ENCODE measurements at regions not wholly inside any gene's neighbourhood (a gene's known extent, or its start where the extent isn't known, plus 50 kb on each side); places are given as distances from the start of the nearest gene placed in this dataset.
A peak's percentile ranks its signal among the peaks of the same experiment; 100 is the strongest.

- peak overlapping the region; percentile 72 for H3K4me3 Mint-ChIP-seq (ENCODE audit: low read depth)
- DNase-seq (ENCODE audit: low spot score): peak; percentile 32
- H3K36me3 Mint-ChIP-seq (ENCODE audit: low read depth): peaks cover 14% of the 10 kb centered on the region
- no peaks in the 10 kb centered on the region for H3K27me3 Mint-ChIP-seq (ENCODE audit: low read depth)
- peaks cover 68% of the 10 kb centered on the region for H3K4me1 Mint-ChIP-seq (ENCODE audit: low read depth)
- intact Hi-C loops (cut with micrococcal nuclease): loop anchor here (1.0 to 2.0 kb wide), 4 partner anchors 28 to 222 kb away; no protein-coding TSS in a partner anchor
- no peaks in the 10 kb centered on the region for H3K9me3 Mint-ChIP-seq
- peak overlapping the region; percentile 99 for H3K27ac Mint-ChIP-seq
These were observed 60.7 kb upstream of the ATP5PO start for GRCh38 chr21:33976082-33977016.

- H3K27me3 Mint-ChIP-seq (ENCODE audit: low read depth): no peaks in the 10 kb centered on the region
- peak overlapping the region; percentile 99 for H3K27ac Mint-ChIP-seq
These were observed 60.0 kb upstream of the ATP5PO start for GRCh38 chr21:33975548-33976081.

GRCh38 chr21:33974513-33975468, 59.2 kb upstream of the ATP5PO start:
- Mint-ChIP-seq H3K27me3 (ENCODE audit: low read depth) (no peaks in the 10 kb centered on the region), H3K9me3 (no peaks in the 10 kb centered on the region), H3K4me1 (ENCODE audit: low read depth) (peaks cover 59% of the 10 kb centered on the region), H3K36me3 (ENCODE audit: low read depth) (peaks cover 26% of the 10 kb centered on the region), H3K4me3 (ENCODE audit: low read depth) (peak overlapping the region; percentile 72), H3K27ac (peak overlapping the region; percentile 99)
- DNase-seq (ENCODE audit: low spot score): no peak
- intact Hi-C loops (cut with micrococcal nuclease): loop anchor here (1.0 to 2.0 kb wide), 3 partner anchors 49 to 104 kb away; no protein-coding TSS in a partner anchor

More at GRCh38 chr21:33975548-33976081, 60.0 kb upstream of the ATP5PO start:
- peak; percentile 58 for DNase-seq (ENCODE audit: low spot score)
- Mint-ChIP-seq H3K9me3 (no peaks in the 10 kb centered on the region), H3K36me3 (ENCODE audit: low read depth) (peaks cover 18% of the 10 kb centered on the region), H3K4me3 (ENCODE audit: low read depth) (peak overlapping the region; percentile 72), H3K4me1 (ENCODE audit: low read depth) (peaks cover 62% of the 10 kb centered on the region)
- intact Hi-C loops (cut with micrococcal nuclease): loop anchor here (1.0 to 2.0 kb wide), 7 partner anchors 27 to 223 kb away; no protein-coding TSS in a partner anchor

- Mint-ChIP-seq H3K27ac (no peak overlapping the region), H3K36me3 (ENCODE audit: low read depth) (peaks cover 37% of the 10 kb centered on the region), H3K27me3 (ENCODE audit: low read depth) (no peaks in the 10 kb centered on the region)
These were observed 57.7 kb upstream of the ATP5PO start for GRCh38 chr21:33973268-33973667.

GRCh38 chr21:33972539-33972938, 56.9 kb upstream of the ATP5PO start:
- H3K27ac Mint-ChIP-seq: peak overlapping the region; percentile 32
- H3K36me3 Mint-ChIP-seq (ENCODE audit: low read depth): peaks cover 41% of the 10 kb centered on the region
- DNase-seq (ENCODE audit: low spot score): no peak
- no peaks in the 10 kb centered on the region for H3K27me3 Mint-ChIP-seq (ENCODE audit: low read depth)
- intact Hi-C loops (cut with micrococcal nuclease): no loop called here
- H3K9me3 Mint-ChIP-seq: no peaks in the 10 kb centered on the region
- peaks cover 53% of the 10 kb centered on the region for H3K4me1 Mint-ChIP-seq (ENCODE audit: low read depth)
- no peak overlapping the region for H3K4me3 Mint-ChIP-seq (ENCODE audit: low read depth)

More at GRCh38 chr21:33973268-33973667, 57.7 kb upstream of the ATP5PO start:
- no peaks in the 10 kb centered on the region for H3K9me3 Mint-ChIP-seq
- H3K4me3 Mint-ChIP-seq (ENCODE audit: low read depth): no peak overlapping the region
- H3K4me1 Mint-ChIP-seq (ENCODE audit: low read depth): peaks cover 56% of the 10 kb centered on the region
- intact Hi-C loops (cut with micrococcal nuclease): no loop called here
- DNase-seq (ENCODE audit: low spot score): no peak

GRCh38 chr21:33971492-33972013, 55.9 kb upstream of the ATP5PO start:
- Mint-ChIP-seq H3K4me3 (ENCODE audit: low read depth) (no peak overlapping the region), H3K27ac (peak overlapping the region; percentile 1), H3K36me3 (ENCODE audit: low read depth) (peaks cover 45% of the 10 kb centered on the region), H3K27me3 (ENCODE audit: low read depth) (no peaks in the 10 kb centered on the region), H3K9me3 (peaks cover 3% of the 10 kb centered on the region), H3K4me1 (ENCODE audit: low read depth) (peaks cover 45% of the 10 kb centered on the region)
- no peak for DNase-seq (ENCODE audit: low spot score)
- intact Hi-C loops (cut with micrococcal nuclease): no loop called here

GRCh38 chr21:33969581-33969980, 54.0 kb upstream of the ATP5PO start:
- Mint-ChIP-seq H3K4me1 (ENCODE audit: low read depth) (peaks cover 30% of the 10 kb centered on the region), H3K27me3 (ENCODE audit: low read depth) (no peaks in the 10 kb centered on the region), H3K9me3 (peaks cover 3% of the 10 kb centered on the region), H3K27ac (no peak overlapping the region), H3K4me3 (ENCODE audit: low read depth) (no peak overlapping the region), H3K36me3 (ENCODE audit: low read depth) (peaks cover 37% of the 10 kb centered on the region)
- intact Hi-C loops (cut with micrococcal nuclease): no loop called here
- DNase-seq (ENCODE audit: low spot score): no peak

- no peaks in the 10 kb centered on the region for H3K27me3 Mint-ChIP-seq (ENCODE audit: low read depth)
- H3K4me3 Mint-ChIP-seq (ENCODE audit: low read depth): no peak overlapping the region
- H3K36me3 Mint-ChIP-seq (ENCODE audit: low read depth): peaks cover 37% of the 10 kb centered on the region
- no peak for DNase-seq (ENCODE audit: low spot score)
- no peak overlapping the region for H3K27ac Mint-ChIP-seq
- peaks cover 24% of the 10 kb centered on the region for H3K4me1 Mint-ChIP-seq (ENCODE audit: low read depth)
- peaks cover 3% of the 10 kb centered on the region for H3K9me3 Mint-ChIP-seq
- intact Hi-C loops (cut with micrococcal nuclease): no loop called here
These were observed 53.4 kb upstream of the ATP5PO start for GRCh38 chr21:33968995-33969348.

GRCh38 chr21:33968080-33968994, 52.7 kb upstream of the ATP5PO start:
- H3K9me3 Mint-ChIP-seq: peaks cover 3% of the 10 kb centered on the region
- intact Hi-C loops (cut with micrococcal nuclease): no loop called here
- DNase-seq (ENCODE audit: low spot score): no peak
- peak overlapping the region; percentile 55 for H3K27ac Mint-ChIP-seq
- no peaks in the 10 kb centered on the region for H3K27me3 Mint-ChIP-seq (ENCODE audit: low read depth)
- peaks cover 25% of the 10 kb centered on the region for H3K4me1 Mint-ChIP-seq (ENCODE audit: low read depth)
- H3K36me3 Mint-ChIP-seq (ENCODE audit: low read depth): peaks cover 43% of the 10 kb centered on the region
- H3K4me3 Mint-ChIP-seq (ENCODE audit: low read depth): no peak overlapping the region

GRCh38 chr21:33967086-33967571, 51.5 kb upstream of the ATP5PO start:
- Mint-ChIP-seq H3K36me3 (ENCODE audit: low read depth) (peaks cover 56% of the 10 kb centered on the region), H3K4me1 (ENCODE audit: low read depth) (peaks cover 20% of the 10 kb centered on the region), H3K4me3 (ENCODE audit: low read depth) (no peak overlapping the region), H3K27me3 (ENCODE audit: low read depth) (no peaks in the 10 kb centered on the region), H3K27ac (no peak overlapping the region), H3K9me3 (peaks cover 3% of the 10 kb centered on the region)
- DNase-seq (ENCODE audit: low spot score): no peak
- intact Hi-C loops (cut with micrococcal nuclease): no loop called here

GRCh38 chr21:33966324-33966949, 50.8 kb upstream of the ATP5PO start:
- H3K27ac Mint-ChIP-seq: no peak overlapping the region
- H3K27me3 Mint-ChIP-seq (ENCODE audit: low read depth): no peaks in the 10 kb centered on the region
- H3K36me3 Mint-ChIP-seq (ENCODE audit: low read depth): peaks cover 57% of the 10 kb centered on the region
- no peak overlapping the region for H3K4me3 Mint-ChIP-seq (ENCODE audit: low read depth)
- DNase-seq (ENCODE audit: low spot score): no peak
- intact Hi-C loops (cut with micrococcal nuclease): no loop called here
- peaks cover 9% of the 10 kb centered on the region for H3K9me3 Mint-ChIP-seq
- H3K4me1 Mint-ChIP-seq (ENCODE audit: low read depth): peaks cover 15% of the 10 kb centered on the region

Measured in activated T-helper 2 cell treated with anti-CD3 and anti-CD28 coated beads, Interferon-gamma antibody, Interleukin-2, Interleukin-4, amounts not matched to agents 10 μg/mL and 5 μg/mL and 100 μg/mL, durations not matched to agents 14 hours and 24 hours and 36 hours (primary cell).